ENCODE measurements at regions not wholly inside any gene's neighbourhood (a gene's known extent, or its start where the extent isn't known, plus 50 kb on each side); places are given as distances from the start of the nearest gene placed in this dataset.

GRCh38 chr17:65438173-65438572 is 123.3 kb downstream of the AXIN2 start:
- Mint-ChIP-seq H3K9me3 (peaks cover 5% of the 10 kb centered on the region; the same call in 1 of the 3 replicates), H3K27me3 (ENCODE audit: insufficient read depth, low read depth, poor library complexity) (peaks cover 2% of the 10 kb centered on the region)
- TF ChIP-seq EZH2 (IDR thresholded peaks at IDR 0.05; ENCODE audit: low read depth, unreplicated experiment) (no peak), JUNB (IDR thresholded peaks at IDR 0.05; ENCODE audit: unreplicated experiment) (no peak), STAT1 (IDR thresholded peaks at IDR 0.05; ENCODE audit: unreplicated experiment) (no peak), POLR2AphosphoS5 (IDR thresholded peaks at IDR 0.05; ENCODE audit: low read depth) (no peak), REST (IDR thresholded peaks at IDR 0.05; ENCODE audit: unreplicated experiment) (no peak), ZNF331 (CRISPR knock-in tag; IDR thresholded peaks at IDR 0.05; ENCODE audit: low read depth) (no peak)
- TF ChIP-seq, protein P1, sequence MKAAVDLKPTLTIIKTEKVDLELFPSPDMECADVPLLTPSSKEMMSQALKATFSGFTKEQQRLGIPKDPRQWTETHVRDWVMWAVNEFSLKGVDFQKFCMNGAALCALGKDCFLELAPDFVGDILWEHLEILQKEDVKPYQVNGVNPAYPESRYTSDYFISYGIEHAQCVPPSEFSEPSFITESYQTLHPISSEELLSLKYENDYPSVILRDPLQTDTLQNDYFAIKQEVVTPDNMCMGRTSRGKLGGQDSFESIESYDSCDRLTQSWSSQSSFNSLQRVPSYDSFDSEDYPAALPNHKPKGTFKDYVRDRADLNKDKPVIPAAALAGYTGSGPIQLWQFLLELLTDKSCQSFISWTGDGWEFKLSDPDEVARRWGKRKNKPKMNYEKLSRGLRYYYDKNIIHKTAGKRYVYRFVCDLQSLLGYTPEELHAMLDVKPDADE (IDR thresholded peaks at IDR 0.05) = no peak

GRCh38 chr17:65436871-65437270 is 124.6 kb downstream of the AXIN2 start:
- no peak for ATAC-seq
- TF ChIP-seq NANOG (IDR thresholded peaks at IDR 0.05; ENCODE audit: borderline replicate concordance) (no peak), REST (IDR thresholded peaks at IDR 0.05; ENCODE audit: unreplicated experiment) (no peak), STAT1 (IDR thresholded peaks at IDR 0.05; ENCODE audit: unreplicated experiment) (no peak), ZNF114 (CRISPR knock-in tag; IDR thresholded peaks at IDR 0.05) (no peak), JUNB (IDR thresholded peaks at IDR 0.05; ENCODE audit: unreplicated experiment) (no peak)

More at GRCh38 chr17:65438173-65438572, 123.3 kb downstream of the AXIN2 start:
- Histone ChIP-seq H3K4me1 (ENCODE audit: insufficient read depth) (no peaks in the 10 kb centered on the region), H2AFZ (no peak overlapping the region), H4K20me1 (replicated peaks; ENCODE audit: insufficient read depth) (no peaks in the 10 kb centered on the region), H3K4me3 (no peak overlapping the region), H3K27ac (ENCODE audit: low read depth) (no peak overlapping the region), H3K36me3 (ENCODE audit: insufficient read depth) (no peaks in the 10 kb centered on the region), H3K4me2 (no peak overlapping the region), H3K27me3 (ENCODE audit: insufficient read depth) (no peaks in the 10 kb centered on the region), H3K79me2 (replicated peaks; ENCODE audit: insufficient read depth) (no peaks in the 10 kb centered on the region), H3K9me2 (ENCODE audit: insufficient read depth) (no peaks in the 10 kb centered on the region), H3F3A (replicated peaks; ENCODE audit: low read depth) (no peaks in the 10 kb centered on the region)
- Mint-ChIP-seq H3K4me3 (no peak overlapping the region), H3K36me3 (ENCODE audit: low read depth) (no peaks in the 10 kb centered on the region; the same call in 2 of the 3 replicates), H3K27ac (no peak overlapping the region), H3K4me1 (peaks cover 5% of the 10 kb centered on the region; the same call in 2 of the 3 replicates)
- DNase-seq (ENCODE audit: low spot score) = no peak
- ATAC-seq = no peak

More at GRCh38 chr17:65436871-65437270, 124.6 kb downstream of the AXIN2 start:
- no peaks in the 10 kb centered on the region for H4K20me1 ChIP-seq (replicated peaks; ENCODE audit: insufficient read depth)
- H3F3A ChIP-seq (replicated peaks; ENCODE audit: low read depth) = no peaks in the 10 kb centered on the region
- H3K4me2 ChIP-seq = no peak overlapping the region
- H3K36me3 ChIP-seq (ENCODE audit: insufficient read depth) = no peaks in the 10 kb centered on the region
- DNase-seq (ENCODE audit: low spot score) = no peak
- no peak overlapping the region for H2AFZ ChIP-seq
- Mint-ChIP-seq H3K27me3 (ENCODE audit: insufficient read depth, low read depth, poor library complexity) (peaks cover 2% of the 10 kb centered on the region), H3K27ac (no peak overlapping the region), H3K4me3 (no peak overlapping the region), H3K36me3 (ENCODE audit: low read depth) (no peaks in the 10 kb centered on the region; the same call in 2 of the 3 replicates), H3K4me1 (peaks cover 5% of the 10 kb centered on the region; the same call in 2 of the 3 replicates), H3K9me3 (peaks cover 12% of the 10 kb centered on the region; the same call in 2 of the 3 replicates)
- no peaks in the 10 kb centered on the region for H3K79me2 ChIP-seq (replicated peaks; ENCODE audit: insufficient read depth)
- H3K27me3 ChIP-seq (ENCODE audit: insufficient read depth) = no peaks in the 10 kb centered on the region
- no peak overlapping the region for H3K4me3 ChIP-seq
- H3K27ac ChIP-seq (ENCODE audit: low read depth) = no peak overlapping the region
- H3K9me2 ChIP-seq (ENCODE audit: insufficient read depth) = no peaks in the 10 kb centered on the region; the same call in 1 of the 2 replicates
- no peaks in the 10 kb centered on the region for H3K4me1 ChIP-seq (ENCODE audit: insufficient read depth)
